Gastroesophageal sphincter (tissue), 3 donors: ENCODE measurements at regions not wholly inside any gene's neighbourhood (a gene's known extent, or its start where the extent isn't known, plus 50 kb on each side); places are given as distances from the start of the nearest gene placed in this dataset.

ENCODE experiments used
- CTCF ChIP-seq, 4 experiments: fragments of 200-600 bp in 2 of 4; fragments of 450-650 bp in 2 of 4; sonication (generic) in 1 of 4; IDR thresholded peaks; one replicate each; pipeline ENCODE4 v1.5.1; 2017 to 2019; ENCODE audit warnings: antibody characterized with exemption in 4 of 4, mild to moderate bottlenecking in 2 of 4, moderate library complexity in 2 of 4
- EP300 ChIP-seq: sonication (generic); formaldehyde crosslinking; IDR thresholded peaks from one replicate; pipeline ENCODE4 v1.6.1; 2017; ENCODE audit warnings: antibody characterized with exemption, mild to moderate bottlenecking
- POLR2A ChIP-seq, 2 donors: fragments of 450-650 bp; IDR thresholded peaks; one replicate each; pipeline ENCODE4 v1.6.1; 2017; ENCODE audit warnings: antibody characterized with exemption in 2 of 2, mild to moderate bottlenecking in 2 of 2, moderate library complexity in 1 of 2
- POLR2AphosphoS5 ChIP-seq: sonication (generic); formaldehyde crosslinking; IDR thresholded peaks from one replicate; pipeline ENCODE4 v1.6.1; 2017; ENCODE audit warnings: antibody characterized with exemption

- TF ChIP-seq CTCF (IDR thresholded peaks at IDR 0.05) (no peak), POLR2AphosphoS5 (no peak), POLR2A (IDR thresholded peaks at IDR 0.05) (no peak), EP300 (no peak)
Measured at GRCh38 chr4:81903212-81903611, 431.5 kb upstream of the RASGEF1B start.
